Activated CD8-positive, alpha-beta memory T cell treated with anti-CD3 and anti-CD28 coated beads for 36 hours (primary cell): ENCODE measurements at regions not wholly inside any gene's neighbourhood (a gene's known extent, or its start where the extent isn't known, plus 50 kb on each side); places are given as distances from the start of the nearest gene placed in this dataset.

Experiments
- CTCF ChIA-PET: fragments of 350-600 bp; sonication (Branson Sonifier 250); formaldehyde crosslinking; loops from one replicate; lab custom pipeline; 2021; ENCODE audit warnings: antibody characterized with exemption; lab: Charles Lee
- POLR2A ChIA-PET: fragments of 350-600 bp; sonication (Branson Sonifier 250); formaldehyde crosslinking; loops from one replicate; lab custom pipeline; 2021; ENCODE audit warnings: antibody characterized with exemption; lab: Charles Lee

- CTCF ChIA-PET = no interaction called here
- POLR2A ChIA-PET = no interaction called here
Measured at GRCh38 chr16:9235867-9236266, 144.4 kb downstream of the HAPSTR1 start.

DNA sequence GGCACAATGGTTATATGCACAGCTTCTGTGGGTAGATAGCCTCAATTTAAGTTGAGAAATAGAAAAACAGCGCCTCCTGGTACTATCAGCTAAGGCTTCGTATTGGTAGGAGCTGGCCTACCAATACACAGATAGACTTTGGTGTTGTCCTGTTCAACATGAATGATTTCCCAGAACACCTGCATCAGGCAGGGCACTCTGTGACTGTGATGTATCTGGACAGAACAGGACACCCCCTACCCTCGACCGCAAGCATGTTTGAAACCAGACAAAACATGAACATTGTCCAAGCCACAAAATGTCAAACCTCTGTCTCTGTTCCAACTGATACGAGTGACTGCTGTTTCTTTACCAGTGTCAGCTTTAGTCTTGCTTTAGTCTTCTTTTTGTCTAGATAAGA is 144.9 kb downstream of the HAPSTR1 start:
- CTCF ChIA-PET = no interaction called here

GRCh38 chr16:9238346-9238745 is 146.9 kb downstream of the HAPSTR1 start:
- ChIA-PET POLR2A (no interaction called here), CTCF (no interaction called here)

More for the DNA sequence above, 144.9 kb downstream of the HAPSTR1 start:
- POLR2A ChIA-PET = no interaction called here

- POLR2A ChIA-PET = no interaction called here
- CTCF ChIA-PET = no interaction called here
Measured at GRCh38 chr16:9241177-9241576, 149.7 kb downstream of the HAPSTR1 start.

DNA sequence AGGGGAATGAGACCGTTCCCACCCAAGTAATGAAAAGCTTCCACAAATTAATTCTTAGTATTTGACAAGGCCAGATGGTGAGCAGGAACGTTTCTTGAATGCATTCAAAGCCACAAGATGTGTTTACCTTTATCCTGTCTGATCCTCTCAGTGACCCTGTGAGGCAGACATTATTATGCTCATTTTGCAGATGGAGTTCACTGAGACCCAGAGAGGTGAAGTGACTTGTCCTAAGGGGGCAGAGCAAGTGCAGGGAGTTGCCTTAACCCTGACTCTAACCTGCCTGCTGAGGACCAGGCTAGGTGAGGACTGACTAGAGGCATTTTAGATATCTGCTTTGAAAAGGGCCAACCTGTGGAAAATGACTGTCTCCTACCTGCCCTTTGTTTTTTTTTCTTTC is 156.7 kb downstream of the HAPSTR1 start:
- ChIA-PET POLR2A (no interaction called here), CTCF (no interaction called here)

DNA sequence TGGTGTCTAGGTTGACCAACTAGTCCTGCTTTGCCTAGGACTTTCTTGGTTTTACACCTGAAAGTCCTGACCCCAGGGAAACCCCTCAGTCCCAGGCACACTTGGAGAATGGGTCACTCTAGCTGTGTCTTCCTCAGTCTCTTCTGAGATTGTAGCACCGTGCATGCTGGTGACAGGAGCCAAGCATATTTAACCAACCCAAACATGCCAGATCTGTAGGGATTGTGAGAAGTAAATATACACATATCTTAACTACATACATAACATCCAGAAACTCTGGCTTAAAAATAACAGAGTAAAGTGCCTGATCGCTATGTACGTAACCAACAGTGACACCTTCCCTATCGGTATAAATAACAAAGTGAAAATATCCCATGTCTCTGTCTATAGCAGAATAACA is 158.1 kb downstream of the HAPSTR1 start:
- ChIA-PET CTCF (no interaction called here), POLR2A (no interaction called here)

GRCh38 chr16:9251026-9251425 is 159.6 kb downstream of the HAPSTR1 start:
- ChIA-PET POLR2A (no interaction called here), CTCF (interaction anchor here (0.7 kb wide), 1 partner anchor 362 kb away, joined by 4 read pairs; no protein-coding TSS in a partner anchor)

- CTCF ChIA-PET = no interaction called here
- POLR2A ChIA-PET = interaction anchor here (0.6 kb wide), 1 partner anchor 706 kb away, joined by 6 read pairs; no protein-coding TSS in a partner anchor
Measured at GRCh38 chr16:9254863-9255262, 163.4 kb downstream of the HAPSTR1 start.

DNA sequence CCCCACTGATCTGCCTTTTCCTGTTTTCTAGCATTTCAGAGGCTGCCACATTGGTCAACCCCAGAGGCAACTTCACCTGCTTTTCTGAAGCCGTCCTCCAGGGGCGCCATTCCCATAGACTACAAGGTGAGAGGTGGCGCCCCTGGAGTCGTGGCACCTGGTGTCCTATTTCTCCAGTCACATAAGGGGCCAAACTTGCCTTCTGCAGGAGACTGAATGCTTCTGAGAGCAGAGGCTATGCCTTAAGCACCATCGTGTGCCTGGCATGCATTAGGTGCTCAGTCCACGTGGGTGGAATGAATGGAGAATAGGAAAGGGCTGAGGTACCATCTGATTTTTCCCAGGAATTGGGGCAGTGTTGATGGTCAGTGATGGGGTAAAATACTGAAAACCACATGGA is 164.8 kb downstream of the HAPSTR1 start:
- POLR2A ChIA-PET = no interaction called here
- CTCF ChIA-PET = no interaction called here

DNA sequence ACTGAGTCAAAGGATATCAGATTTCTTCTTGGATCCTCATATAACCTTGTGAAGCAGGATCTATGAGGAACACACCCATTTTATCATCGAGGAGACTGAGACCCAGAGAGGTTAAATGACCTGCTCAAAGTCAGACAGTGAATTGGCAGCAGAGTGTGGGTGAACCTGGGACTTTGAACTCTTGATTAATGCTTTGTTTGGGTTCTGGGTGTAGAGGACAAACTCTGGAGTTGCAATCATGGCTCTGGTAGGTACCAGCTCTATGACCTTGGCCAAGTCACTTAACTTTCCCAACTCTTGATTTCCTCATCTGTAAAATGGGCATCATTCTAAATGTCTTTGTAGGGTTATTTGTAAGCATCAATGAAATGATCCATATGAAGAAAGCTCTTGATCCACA is 166.4 kb downstream of the HAPSTR1 start:
- CTCF ChIA-PET = interaction anchor here (0.6 to 0.8 kb wide), 2 partner anchors 105 to 1480 kb away, joined by 3 read pairs; no protein-coding TSS in a partner anchor
- POLR2A ChIA-PET = no interaction called here

DNA sequence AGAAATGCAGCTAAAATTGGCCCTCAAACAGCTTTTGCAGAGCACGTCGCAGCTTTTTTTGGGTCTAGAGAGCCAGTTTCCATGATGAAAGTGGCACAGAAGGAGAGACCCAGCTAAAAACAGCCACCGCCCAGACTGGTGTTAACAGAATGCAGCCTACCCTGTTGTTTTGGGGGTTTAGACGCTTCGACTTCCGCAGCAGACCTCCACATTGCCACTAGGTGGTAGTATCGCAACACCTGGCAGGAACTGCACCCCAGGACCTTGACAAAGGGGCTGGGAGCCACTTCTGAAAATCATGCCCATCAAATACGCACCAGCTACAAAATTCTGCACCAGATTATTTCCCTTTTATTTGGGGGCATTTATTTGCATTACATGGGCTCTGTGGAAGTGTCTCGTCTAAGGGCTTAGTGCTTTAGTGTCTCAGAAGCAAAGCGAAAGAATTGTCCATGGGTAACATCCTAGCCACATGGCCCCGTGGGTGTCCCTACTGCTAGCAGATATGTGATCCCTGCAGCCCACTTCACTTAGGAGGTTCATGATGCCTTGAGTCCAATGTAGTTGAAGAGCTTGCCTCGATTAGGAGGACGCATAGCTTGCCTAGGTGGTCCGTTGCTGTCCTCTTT is 167.1 kb downstream of the HAPSTR1 start:
- POLR2A ChIA-PET = no interaction called here
- CTCF ChIA-PET = interaction anchor here (0.8 kb wide), 1 partner anchor 104 kb away, joined by 3 read pairs; no protein-coding TSS in a partner anchor

GRCh38 chr16:9259914-9260608 is 168.6 kb downstream of the HAPSTR1 start:
- ChIA-PET POLR2A (no interaction called here), CTCF (no interaction called here)

- POLR2A ChIA-PET = no interaction called here
Measured at GRCh38 chr16:9260666-9261065, 169.2 kb downstream of the HAPSTR1 start.

DNA sequence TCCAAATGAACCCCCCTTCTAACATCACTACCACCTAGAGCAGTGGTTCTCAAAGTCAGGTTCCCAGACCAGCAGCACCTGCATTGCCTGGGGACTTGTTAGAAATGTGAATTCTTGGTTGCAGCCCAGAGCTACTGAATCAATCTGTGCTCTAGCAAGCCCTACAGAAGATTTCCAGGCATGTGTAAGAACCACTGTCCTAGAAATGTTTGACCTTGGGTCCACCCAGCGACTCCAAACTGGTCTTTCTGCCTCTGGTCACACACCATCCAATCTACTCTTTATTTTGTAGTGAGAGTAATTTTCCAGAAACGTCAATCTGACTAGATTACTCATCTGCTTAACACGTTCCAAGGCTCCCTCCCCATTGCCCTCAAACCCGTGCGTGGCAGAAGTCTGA is 169.9 kb downstream of the HAPSTR1 start:
- ChIA-PET POLR2A (no interaction called here), CTCF (no interaction called here)

More at GRCh38 chr16:9260666-9261065, 169.2 kb downstream of the HAPSTR1 start:
- CTCF ChIA-PET = no interaction called here

GRCh38 chr16:9262941-9263715 is 171.7 kb downstream of the HAPSTR1 start:
- CTCF ChIA-PET = no interaction called here
- POLR2A ChIA-PET = no interaction called here

DNA sequence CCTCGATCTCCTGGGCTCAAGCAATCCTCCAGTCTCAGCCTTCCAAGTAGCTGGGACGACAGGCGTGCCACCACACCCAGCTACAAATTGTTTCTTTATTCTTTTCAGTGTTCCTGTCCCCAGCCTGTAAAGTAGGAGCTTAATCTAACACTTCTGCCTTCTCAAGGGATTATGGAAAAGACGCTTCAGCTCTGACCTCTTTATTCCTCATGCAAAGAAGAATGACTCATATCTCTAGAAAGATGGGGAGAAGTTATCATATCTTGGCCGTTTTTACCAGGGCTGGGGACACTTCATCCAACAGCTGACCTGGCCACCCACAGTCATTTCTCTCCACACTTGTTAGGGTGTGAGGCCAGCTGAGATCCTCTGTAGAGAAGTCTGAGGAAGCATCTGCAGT is 172.6 kb downstream of the HAPSTR1 start:
- ChIA-PET CTCF (no interaction called here), POLR2A (no interaction called here)

DNA sequence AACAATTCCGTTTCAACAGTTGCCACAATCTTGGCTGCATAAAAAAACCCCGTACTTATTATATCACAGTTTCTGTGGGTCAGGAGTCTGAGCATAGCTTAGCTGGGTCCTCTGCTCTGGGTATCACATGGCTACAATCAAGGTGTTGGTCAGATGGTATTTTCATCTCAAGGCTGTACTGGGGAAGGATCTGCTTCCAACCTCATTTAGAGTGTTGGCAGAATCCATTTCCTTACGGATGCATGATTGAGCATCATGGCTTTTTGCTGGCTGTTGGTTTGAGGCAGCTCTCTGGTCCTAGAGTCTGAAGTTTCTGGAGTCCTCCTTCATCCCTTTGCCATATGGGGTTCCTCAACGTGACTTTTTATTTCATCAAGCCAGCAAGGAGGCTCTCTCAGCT is 177.0 kb downstream of the HAPSTR1 start:
- POLR2A ChIA-PET = no interaction called here
- CTCF ChIA-PET = no interaction called here

GRCh38 chr16:9270424-9270823 is 179.0 kb downstream of the HAPSTR1 start:
- CTCF ChIA-PET = no interaction called here
- POLR2A ChIA-PET = no interaction called here

DNA sequence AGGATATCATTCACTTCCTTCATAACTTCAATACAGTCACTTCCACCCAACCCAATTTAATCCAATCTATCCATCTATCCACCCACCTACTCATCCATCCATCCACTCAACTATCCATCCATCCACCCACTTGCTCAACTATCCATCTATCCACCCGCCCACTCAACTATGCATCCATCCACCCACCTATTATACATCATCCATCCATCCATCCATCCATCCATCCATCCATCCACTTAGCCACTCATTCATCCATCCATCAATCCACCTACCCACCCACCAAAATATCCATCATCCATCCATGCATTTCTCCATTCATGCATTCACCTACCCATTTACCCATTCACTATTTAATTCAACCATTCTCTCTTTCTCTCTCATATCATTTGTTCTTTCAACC is 179.5 kb downstream of the HAPSTR1 start:
- CTCF ChIA-PET = no interaction called here
- POLR2A ChIA-PET = no interaction called here

- ChIA-PET CTCF (no interaction called here), POLR2A (no interaction called here)
Measured at GRCh38 chr16:9271841-9272240, 180.4 kb downstream of the HAPSTR1 start.
